GM12891 (cell line): ENCODE measurements at regions not wholly inside any gene's neighbourhood (a gene's known extent, or its start where the extent isn't known, plus 50 kb on each side); places are given as distances from the start of the nearest gene placed in this dataset.

Experiments
- POLR2A ChIP-seq: IDR thresholded peaks from 2 replicates; pipeline ENCODE4 v1.6.1; 2011; ENCODE audit warnings: low read depth, low read length, control low read depth
- POLR2AphosphoS5 ChIP-seq: IDR thresholded peaks from 2 replicates; pipeline ENCODE4 v1.6.1; 2011; ENCODE audit warnings: low read depth, low read length, control low read depth
- POU2F2 ChIP-seq: IDR thresholded peaks from 2 replicates; pipeline ENCODE4 v1.6.1; 2011; ENCODE audit warnings: low read depth, mild to moderate bottlenecking, control low read depth, low read length, moderate library complexity

GRCh38 chr3:161770484-161771386 is 274.1 kb downstream of the OTOL1 start:
- TF ChIP-seq POLR2A, result no peak
- TF ChIP-seq POLR2AphosphoS5, result no peak
- no peak for TF ChIP-seq POU2F2
